K562 (cell line): ENCODE measurements at regions not wholly inside any gene's neighbourhood (a gene's known extent, or its start where the extent isn't known, plus 50 kb on each side); places are given as distances from the start of the nearest gene placed in this dataset.

Source experiments
- BHLHE40 ChIP-seq: IDR thresholded peaks from 2 replicates; pipeline ENCODE4 v1.6.1; 2011; ENCODE audit warnings: low read length, improper control_type of control experiment
- CBX2 ChIP-seq: fragments of 200-600 bp; sonication (generic); IDR thresholded peaks from one replicate; pipeline ENCODE4 v1.6.1; 2012; ENCODE audit warnings: mild to moderate bottlenecking, low read length, inconsistent platforms; ENCODE audit not compliant: insufficient read depth, poor library complexity, severe bottlenecking
- MTF1 ChIP-seq: fragments of 250-450 bp; sonication (Bioruptor Pico); IDR thresholded peaks from 2 replicates; pipeline ENCODE4 v1.9.0; 2021; ENCODE audit warnings: moderate library complexity, mild to moderate bottlenecking, inconsistent platforms, borderline replicate concordance
- POLR2A ChIP-seq: fragments of 450-650 bp; conservative IDR thresholded peaks from 2 replicates; pipeline ENCODE4 v1.6.1; 2016
- POLR2AphosphoS2 ChIP-seq: IDR thresholded peaks from 2 replicates; pipeline ENCODE4 v1.6.1; 2012; ENCODE audit warnings: low read length, improper control_type of control experiment
- PRPF4 ChIP-seq: fragments of 200-400 bp; formaldehyde crosslinking; IDR thresholded peaks from one replicate; pipeline ENCODE4 v1.6.1; 2017; ENCODE audit warnings: low read length, low read depth, mild to moderate bottlenecking; ENCODE audit not compliant: insufficient read depth, poor library complexity, severe bottlenecking
- PTRF ChIP-seq: fragments of 450-650 bp; IDR thresholded peaks from 2 replicates; pipeline ENCODE4 v1.6.1; 2016; ENCODE audit warnings: mild to moderate bottlenecking, missing genetic modification characterization, missing compliant biosample characterization
- RHOXF2B ChIP-seq: fragments of 250-450 bp; sonication (Bioruptor Pico); conservative IDR thresholded peaks from 2 replicates; pipeline ENCODE4 v1.5.1; 2021
- SMARCA5 ChIP-seq: fragments of 450-650 bp; IDR thresholded peaks from 2 replicates; pipeline ENCODE4 v1.6.1; 2016
- TAF9B ChIP-seq: fragments of 450-650 bp; IDR thresholded peaks from 2 replicates; pipeline ENCODE4 v1.6.1; 2018; ENCODE audit warnings: mild to moderate bottlenecking; ENCODE audit not compliant: partially characterized antibody
- TAL1 ChIP-seq: fragments of 450-650 bp; IDR thresholded peaks from 2 replicates; pipeline ENCODE4 v1.6.1; 2016; ENCODE audit warnings: mild to moderate bottlenecking
- ZNF253 ChIP-seq: fragments of 250-450 bp; sonication (Bioruptor Pico); conservative IDR thresholded peaks from 2 replicates; pipeline ENCODE4 v1.6.1; 2021; ENCODE audit warnings: mild to moderate bottlenecking
- ZNF444 ChIP-seq: fragments of 250-450 bp; sonication (Bioruptor Pico); IDR thresholded peaks from 2 replicates; pipeline ENCODE4 v1.4.0; 2020; ENCODE audit warnings: mild to moderate bottlenecking, moderate library complexity
- ZZZ3 ChIP-seq: fragments of 450-650 bp; IDR thresholded peaks from 2 replicates; pipeline ENCODE4 v1.6.1; 2016; ENCODE audit warnings: antibody characterized with exemption, mild to moderate bottlenecking, moderate library complexity
- TF ChIP-seq, protein P1 (sequence below): fragments of 150-350 bp; conservative IDR thresholded peaks from 2 replicates; pipeline ENCODE4 v1.6.1; 2014; ENCODE audit warnings: low read length
- TF ChIP-seq, protein P2 (sequence below): fragments of 450-650 bp; conservative IDR thresholded peaks from 2 replicates; pipeline ENCODE4 v1.6.1; 2016; ENCODE audit warnings: missing genetic modification characterization, low read depth, mild to moderate bottlenecking, control low read depth, missing compliant biosample characterization
- TF ChIP-seq, protein P3 (sequence below): fragments of 450-650 bp; formaldehyde crosslinking; IDR thresholded peaks from 2 replicates; pipeline ENCODE4 v1.4.0; 2022; ENCODE audit warnings: missing genetic modification characterization
- TF ChIP-seq, protein P4 (sequence below): sonication (generic); formaldehyde crosslinking; IDR thresholded peaks from 2 replicates; pipeline ENCODE4 v1.8.1; 2022; ENCODE audit warnings: missing genetic modification reagents

DNA sequence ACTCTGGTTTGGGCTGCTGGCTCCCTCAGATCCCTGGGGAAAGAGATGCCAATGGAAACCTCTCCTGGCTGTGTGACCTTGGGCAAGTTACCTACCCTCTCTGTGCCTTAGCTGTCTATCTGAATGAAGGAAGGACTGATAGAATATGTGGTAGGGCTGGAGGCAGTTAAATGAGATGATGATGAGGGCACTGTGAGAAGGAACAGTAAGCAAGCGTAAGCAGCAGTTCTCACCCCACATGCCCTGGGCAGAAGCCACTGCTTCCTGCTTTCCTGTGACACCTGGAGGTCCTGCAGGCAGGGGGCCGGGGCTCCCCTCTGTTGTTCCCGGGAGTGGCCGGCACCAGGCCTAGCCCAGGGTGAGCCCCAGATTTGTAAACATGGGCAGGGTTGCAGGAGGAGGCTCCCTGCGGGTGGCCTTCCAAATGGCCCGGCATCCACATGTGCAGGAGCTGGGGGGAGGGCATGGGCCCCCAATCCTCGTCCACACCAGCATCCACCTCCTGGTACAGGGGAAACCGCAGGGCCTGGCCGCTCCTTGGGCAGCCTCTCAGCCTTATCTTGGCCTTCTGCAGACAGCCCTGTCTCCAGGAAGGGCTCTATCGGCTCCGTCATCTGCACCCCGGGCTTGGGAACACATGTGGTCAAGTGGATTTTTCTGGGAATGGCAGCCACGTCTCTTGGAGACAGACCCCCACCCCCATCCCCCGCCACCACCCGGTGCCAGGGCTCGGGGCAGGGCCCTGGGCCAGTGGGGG lies 235.6 kb upstream of the GSE1 start (continued):
- TF ChIP-seq CBX2 (no peak), ZNF444 (CRISPR knock-in tag) (0 out of 2 replicates have a peak, but pooled peaks have one; percentile 20), BHLHE40 (peak; percentile 57; the same call in 1 of the 2 replicates), PTRF (tag) (no peak), POLR2AphosphoS2 (no peak), TAL1 (peak; percentile 86), PRPF4 (no peak), TAF9B (no peak), ZNF253 (no peak), POLR2A (no peak), MTF1 (CRISPR knock-in tag) (no peak), RHOXF2B (CRISPR knock-in tag) (no peak), ZZZ3 (no peak), SMARCA5 (peak; percentile 97)
- TF ChIP-seq, protein P1, sequence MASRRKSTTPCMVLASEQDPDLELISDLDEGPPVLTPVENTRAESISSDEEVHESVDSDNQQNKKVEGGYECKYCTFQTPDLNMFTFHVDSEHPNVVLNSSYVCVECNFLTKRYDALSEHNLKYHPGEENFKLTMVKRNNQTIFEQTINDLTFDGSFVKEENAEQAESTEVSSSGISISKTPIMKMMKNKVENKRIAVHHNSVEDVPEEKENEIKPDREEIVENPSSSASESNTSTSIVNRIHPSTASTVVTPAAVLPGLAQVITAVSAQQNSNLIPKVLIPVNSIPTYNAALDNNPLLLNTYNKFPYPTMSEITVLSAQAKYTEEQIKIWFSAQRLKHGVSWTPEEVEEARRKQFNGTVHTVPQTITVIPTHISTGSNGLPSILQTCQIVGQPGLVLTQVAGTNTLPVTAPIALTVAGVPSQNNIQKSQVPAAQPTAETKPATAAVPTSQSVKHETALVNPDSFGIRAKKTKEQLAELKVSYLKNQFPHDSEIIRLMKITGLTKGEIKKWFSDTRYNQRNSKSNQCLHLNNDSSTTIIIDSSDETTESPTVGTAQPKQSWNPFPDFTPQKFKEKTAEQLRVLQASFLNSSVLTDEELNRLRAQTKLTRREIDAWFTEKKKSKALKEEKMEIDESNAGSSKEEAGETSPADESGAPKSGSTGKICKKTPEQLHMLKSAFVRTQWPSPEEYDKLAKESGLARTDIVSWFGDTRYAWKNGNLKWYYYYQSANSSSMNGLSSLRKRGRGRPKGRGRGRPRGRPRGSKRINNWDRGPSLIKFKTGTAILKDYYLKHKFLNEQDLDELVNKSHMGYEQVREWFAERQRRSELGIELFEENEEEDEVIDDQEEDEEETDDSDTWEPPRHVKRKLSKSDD, result no peak
- TF ChIP-seq, protein P2, sequence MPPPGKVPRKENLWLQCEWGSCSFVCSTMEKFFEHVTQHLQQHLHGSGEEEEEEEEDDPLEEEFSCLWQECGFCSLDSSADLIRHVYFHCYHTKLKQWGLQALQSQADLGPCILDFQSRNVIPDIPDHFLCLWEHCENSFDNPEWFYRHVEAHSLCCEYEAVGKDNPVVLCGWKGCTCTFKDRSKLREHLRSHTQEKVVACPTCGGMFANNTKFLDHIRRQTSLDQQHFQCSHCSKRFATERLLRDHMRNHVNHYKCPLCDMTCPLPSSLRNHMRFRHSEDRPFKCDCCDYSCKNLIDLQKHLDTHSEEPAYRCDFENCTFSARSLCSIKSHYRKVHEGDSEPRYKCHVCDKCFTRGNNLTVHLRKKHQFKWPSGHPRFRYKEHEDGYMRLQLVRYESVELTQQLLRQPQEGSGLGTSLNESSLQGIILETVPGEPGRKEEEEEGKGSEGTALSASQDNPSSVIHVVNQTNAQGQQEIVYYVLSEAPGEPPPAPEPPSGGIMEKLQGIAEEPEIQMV (tag), result no peak
- TF ChIP-seq, protein P3, sequence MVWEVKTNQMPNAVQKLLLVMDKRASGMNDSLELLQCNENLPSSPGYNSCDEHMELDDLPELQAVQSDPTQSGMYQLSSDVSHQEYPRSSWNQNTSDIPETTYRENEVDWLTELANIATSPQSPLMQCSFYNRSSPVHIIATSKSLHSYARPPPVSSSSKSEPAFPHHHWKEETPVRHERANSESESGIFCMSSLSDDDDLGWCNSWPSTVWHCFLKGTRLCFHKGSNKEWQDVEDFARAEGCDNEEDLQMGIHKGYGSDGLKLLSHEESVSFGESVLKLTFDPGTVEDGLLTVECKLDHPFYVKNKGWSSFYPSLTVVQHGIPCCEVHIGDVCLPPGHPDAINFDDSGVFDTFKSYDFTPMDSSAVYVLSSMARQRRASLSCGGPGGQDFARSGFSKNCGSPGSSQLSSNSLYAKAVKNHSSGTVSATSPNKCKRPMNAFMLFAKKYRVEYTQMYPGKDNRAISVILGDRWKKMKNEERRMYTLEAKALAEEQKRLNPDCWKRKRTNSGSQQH (CRISPR knock-in tag), result no peak
- TF ChIP-seq, protein P4, sequence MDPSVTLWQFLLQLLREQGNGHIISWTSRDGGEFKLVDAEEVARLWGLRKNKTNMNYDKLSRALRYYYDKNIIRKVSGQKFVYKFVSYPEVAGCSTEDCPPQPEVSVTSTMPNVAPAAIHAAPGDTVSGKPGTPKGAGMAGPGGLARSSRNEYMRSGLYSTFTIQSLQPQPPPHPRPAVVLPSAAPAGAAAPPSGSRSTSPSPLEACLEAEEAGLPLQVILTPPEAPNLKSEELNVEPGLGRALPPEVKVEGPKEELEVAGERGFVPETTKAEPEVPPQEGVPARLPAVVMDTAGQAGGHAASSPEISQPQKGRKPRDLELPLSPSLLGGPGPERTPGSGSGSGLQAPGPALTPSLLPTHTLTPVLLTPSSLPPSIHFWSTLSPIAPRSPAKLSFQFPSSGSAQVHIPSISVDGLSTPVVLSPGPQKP (CRISPR knock-in tag), result no peak
